GM19438 (cell line): ENCODE measurements at regions not wholly inside any gene's neighbourhood (a gene's known extent, or its start where the extent isn't known, plus 50 kb on each side); places are given as distances from the start of the nearest gene placed in this dataset.

Experiments
- ATAC-seq: cut with Tn5 transposase; IDR thresholded peaks from one replicate; pipeline ENCODE4 v1.9.1; 2021; ENCODE audit warnings: low read depth; ENCODE audit not compliant: unreplicated experiment

DNA sequence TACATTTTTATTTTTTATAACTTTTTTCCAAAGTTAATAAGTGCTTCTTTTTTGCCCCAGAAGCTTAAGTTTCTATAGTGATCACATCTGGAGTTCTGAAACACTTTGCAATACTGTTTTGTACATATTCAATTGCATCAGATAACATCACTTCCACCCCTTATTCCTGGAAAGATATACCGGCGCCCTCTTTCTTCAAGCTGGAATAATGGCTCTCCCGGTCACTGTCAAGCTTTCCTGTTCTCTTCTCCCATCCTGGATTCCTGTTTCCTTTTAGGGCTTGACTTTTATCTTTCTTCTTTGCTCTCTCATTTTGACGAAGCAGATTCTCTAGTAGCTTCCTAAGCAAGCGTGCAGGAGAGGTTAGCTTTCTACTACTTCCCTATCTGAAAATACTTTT is 1866.8 kb downstream of the MRPL39 start:
- no peak for ATAC-seq

DNA sequence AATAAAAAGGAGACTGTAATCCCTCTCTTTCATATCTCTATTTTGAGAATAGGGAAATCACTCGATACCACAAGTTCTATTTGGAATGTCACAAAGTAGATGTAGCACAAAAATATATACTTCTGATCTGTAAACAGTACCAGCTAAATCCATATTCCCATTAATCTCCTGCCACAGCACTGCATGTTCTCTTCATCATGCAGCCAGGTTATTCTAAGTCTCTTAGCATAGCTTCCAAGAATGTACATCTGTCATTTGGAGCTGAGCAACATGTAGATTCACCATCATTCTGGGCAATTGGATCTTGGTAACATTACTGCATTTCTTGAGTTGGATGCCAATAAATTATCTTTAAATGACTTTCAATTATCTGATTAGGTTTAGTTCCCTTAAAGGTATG is 1874.5 kb downstream of the MRPL39 start:
- ATAC-seq, result no peak

- no peak for ATAC-seq
These were observed 1878.0 kb downstream of the MRPL39 start for GRCh38 chr21:23729331-23729730.

- no peak for ATAC-seq
These were observed 1881.7 kb downstream of the MRPL39 start for GRCh38 chr21:23725576-23725975.

- ATAC-seq, result no peak
These were observed 1888.6 kb downstream of the MRPL39 start for GRCh38 chr21:23718446-23719285.

DNA sequence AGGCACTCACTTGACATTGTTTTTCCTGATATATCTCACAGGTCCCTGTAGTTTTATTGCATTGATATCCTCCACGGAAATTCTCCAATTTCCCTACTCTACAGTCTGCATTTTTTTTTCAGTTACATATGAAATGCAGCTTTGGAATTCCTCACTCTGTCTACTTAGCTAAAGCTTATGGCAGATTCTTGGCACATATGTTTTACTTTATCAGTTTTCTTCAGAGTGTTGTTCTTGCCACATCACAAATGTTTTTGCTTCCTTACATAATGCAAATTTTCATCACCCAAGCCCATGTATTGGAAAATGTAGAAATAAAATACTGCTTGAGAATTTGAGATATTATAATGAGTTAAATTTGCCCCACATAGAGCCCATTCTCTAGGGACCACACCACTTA is 1895.1 kb downstream of the MRPL39 start:
- ATAC-seq, result no peak

- ATAC-seq, result no peak
These were observed 1900.8 kb downstream of the MRPL39 start for GRCh38 chr21:23706431-23706830.

GRCh38 chr21:23699402-23699801 is 1907.9 kb downstream of the MRPL39 start:
- no peak for ATAC-seq

- no peak for ATAC-seq
These were observed 1908.7 kb downstream of the MRPL39 start for GRCh38 chr21:23698619-23699018.

DNA sequence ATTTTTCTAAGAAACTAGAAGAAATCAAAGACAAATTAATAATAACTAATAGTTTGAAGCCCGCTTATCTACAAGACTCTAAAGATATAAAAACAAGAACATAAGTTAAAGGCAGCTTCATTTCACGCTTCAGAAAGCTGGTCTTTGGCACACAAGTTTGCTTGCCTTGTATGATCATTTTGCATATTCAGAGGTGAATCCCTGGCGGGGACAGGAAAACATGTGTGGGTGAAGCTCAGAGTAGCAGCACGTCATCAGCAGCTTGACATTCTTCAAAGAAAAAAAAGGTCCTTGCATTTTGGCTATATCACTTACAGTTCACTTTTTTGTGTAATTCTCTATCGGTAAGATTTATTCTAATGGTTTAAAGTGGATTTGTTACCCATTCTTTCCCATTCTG is 1911.8 kb downstream of the MRPL39 start:
- no peak for ATAC-seq

- ATAC-seq, result no peak
These were observed 1912.9 kb downstream of the MRPL39 start for GRCh38 chr21:23694390-23694789.

DNA sequence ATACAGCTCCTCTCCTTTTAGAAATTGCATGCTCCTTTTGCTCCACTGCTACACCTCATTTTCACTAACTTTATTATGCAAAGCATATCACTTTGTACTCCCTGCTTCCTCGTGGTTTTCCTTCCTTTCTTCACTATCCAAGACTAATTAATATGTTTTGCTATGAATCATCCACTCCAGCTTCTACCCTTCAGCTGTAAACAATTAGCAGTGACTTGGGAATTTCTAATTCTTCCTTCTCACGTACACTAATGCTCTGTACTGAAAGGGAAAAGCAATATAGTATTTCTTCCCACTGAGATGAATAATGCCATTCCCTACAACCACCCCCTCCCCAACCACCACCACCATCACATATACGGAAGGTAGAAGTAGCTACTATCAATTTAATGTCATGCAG is 1917.0 kb downstream of the MRPL39 start:
- no peak for ATAC-seq

- no peak for ATAC-seq
These were observed 1920.4 kb downstream of the MRPL39 start for GRCh38 chr21:23686737-23687523.

- no peak for ATAC-seq
These were observed 1922.8 kb downstream of the MRPL39 start for GRCh38 chr21:23684431-23684830.

- no peak for ATAC-seq
These were observed 1943.0 kb downstream of the MRPL39 start for GRCh38 chr21:23664193-23664694.

- no peak for ATAC-seq
These were observed 1946.7 kb downstream of the MRPL39 start for GRCh38 chr21:23660560-23660959.

DNA sequence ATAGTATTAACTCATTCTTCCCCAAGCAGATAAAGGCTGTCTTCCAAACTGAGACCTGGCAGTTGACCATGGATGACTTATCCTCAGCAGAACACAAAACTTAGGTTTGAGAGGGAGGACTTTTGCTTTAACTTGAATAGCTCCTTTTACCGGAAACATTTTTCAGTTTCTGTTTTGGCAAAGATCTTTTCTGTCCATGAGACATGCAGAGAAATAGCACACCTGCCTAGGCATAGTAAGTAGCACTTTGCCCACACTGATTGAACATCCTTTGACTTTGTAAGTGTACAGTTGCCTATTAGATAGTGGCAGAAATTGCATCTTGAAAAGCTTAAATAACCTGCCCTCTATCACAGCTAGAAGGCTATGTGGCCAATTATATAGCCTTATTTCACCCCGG is 1962.5 kb downstream of the MRPL39 start:
- no peak for ATAC-seq

DNA sequence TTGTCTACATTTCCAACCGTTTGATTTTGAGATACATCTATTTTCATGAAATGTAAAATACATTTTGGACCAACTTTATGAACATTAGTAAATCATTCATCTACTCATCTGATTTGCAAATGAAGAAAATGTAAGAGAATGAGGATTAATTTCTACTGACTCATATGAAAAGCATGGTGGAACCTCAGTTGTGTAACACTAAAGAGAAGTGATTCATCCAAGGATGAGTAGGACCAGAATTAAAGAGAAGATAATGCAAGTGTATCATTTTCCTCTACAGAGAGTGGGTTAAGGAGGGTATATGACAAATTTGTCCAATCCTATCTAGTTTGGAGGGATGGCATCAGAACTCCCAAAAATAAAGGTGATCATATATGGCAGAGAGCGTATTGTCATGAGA is 1967.6 kb downstream of the MRPL39 start:
- ATAC-seq, result no peak

- no peak for ATAC-seq
These were observed 1969.1 kb downstream of the MRPL39 start for GRCh38 chr21:23638131-23638695.

DNA sequence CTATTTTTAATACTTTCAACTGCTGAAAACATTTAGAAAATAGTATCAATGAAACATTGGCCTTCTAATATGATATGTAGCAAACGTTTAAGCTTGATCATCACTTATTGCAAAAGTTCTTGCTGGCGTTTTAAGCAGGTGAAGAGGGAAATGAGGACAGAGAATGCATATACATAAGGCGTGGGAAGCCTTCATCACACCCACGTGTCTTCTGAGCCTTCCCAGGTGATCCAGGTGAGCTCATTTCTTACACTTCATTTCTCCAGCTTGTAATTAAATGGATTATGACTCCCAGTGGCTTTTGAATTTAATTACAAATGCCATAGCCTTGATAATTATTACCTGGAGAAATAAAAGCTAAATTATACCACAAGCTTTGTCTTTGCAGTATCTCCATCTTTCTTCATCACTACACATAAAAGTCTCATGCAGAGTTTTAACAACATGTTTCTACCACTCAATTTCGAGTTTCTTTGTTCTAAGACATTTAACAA is 1973.8 kb downstream of the MRPL39 start:
- ATAC-seq, result no peak

DNA sequence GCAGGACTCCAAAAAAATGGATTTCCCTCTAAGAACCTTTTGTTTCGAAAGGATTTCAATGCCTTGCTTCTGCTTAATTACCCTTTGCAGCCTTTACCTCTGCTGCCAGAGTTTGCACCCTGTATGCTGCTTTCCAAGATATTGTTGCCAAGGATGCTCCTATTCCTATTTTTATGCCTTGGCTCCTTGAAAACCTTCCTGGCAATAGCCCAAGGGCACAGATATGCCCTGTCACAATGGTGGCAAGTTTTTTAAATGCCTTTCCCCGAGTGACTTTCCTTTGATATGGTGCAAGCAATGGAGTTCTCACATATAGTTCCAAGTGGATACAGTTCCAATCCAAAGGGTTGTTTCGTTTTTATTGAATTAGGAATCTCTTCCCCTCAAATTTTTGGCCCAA is 1983.0 kb downstream of the MRPL39 start:
- no peak for ATAC-seq
